ENCODE measurements at regions not wholly inside any gene's neighbourhood (a gene's known extent, or its start where the extent isn't known, plus 50 kb on each side); places are given as distances from the start of the nearest gene placed in this dataset.
"Not testable (repeated sequence)": the region's sequence is repeated elsewhere in the genome, so short reads cannot be mapped to it uniquely, and the experiment has no call there.

GRCh38 chr3:118765636-118766305 lies 268.9 kb downstream of the IGSF11 start:
- DNase-seq = no peak

- DNase-seq = no peak
Measured at GRCh38 chr3:118766306-118766669, 268.4 kb downstream of the IGSF11 start.

GRCh38 chr3:118772036-118772435 lies 262.6 kb downstream of the IGSF11 start:
- DNase-seq = no peak

- DNase-seq = no peak
Measured at GRCh38 chr3:118772547-118773011, 262.1 kb downstream of the IGSF11 start.

GRCh38 chr3:118775021-118775420 lies 259.6 kb downstream of the IGSF11 start:
- DNase-seq = no peak

GRCh38 chr3:118778201-118778600 lies 256.4 kb downstream of the IGSF11 start:
- DNase-seq = no peak

GRCh38 chr3:118781232-118781631 lies 253.4 kb downstream of the IGSF11 start:
- DNase-seq = no peak

GRCh38 chr3:118781839-118782238 lies 252.8 kb downstream of the IGSF11 start:
- DNase-seq = no peak

- no peak for DNase-seq
Measured at GRCh38 chr3:118782755-118783202, 251.9 kb downstream of the IGSF11 start.

GRCh38 chr3:118785415-118785814 lies 249.2 kb downstream of the IGSF11 start:
- DNase-seq = no peak

- no peak for DNase-seq
Measured at GRCh38 chr3:118791246-118791645, 243.4 kb downstream of the IGSF11 start.

- DNase-seq = no peak
Measured at GRCh38 chr3:118792191-118792590, 242.5 kb downstream of the IGSF11 start.

- DNase-seq = no peak
Measured at GRCh38 chr3:118793176-118793575, 241.5 kb downstream of the IGSF11 start.

GRCh38 chr3:118799303-118799702 lies 235.3 kb downstream of the IGSF11 start:
- no peak for DNase-seq

- no peak for DNase-seq
Measured at GRCh38 chr3:118801899-118802298, 232.7 kb downstream of the IGSF11 start.

- no peak for DNase-seq
Measured at GRCh38 chr3:118802325-118803095, 232.1 kb downstream of the IGSF11 start.

- DNase-seq = no peak
Measured at GRCh38 chr3:118803096-118803476, 231.6 kb downstream of the IGSF11 start.

- DNase-seq = no peak
Measured at GRCh38 chr3:118805007-118805406, 229.6 kb downstream of the IGSF11 start.

GRCh38 chr3:118806423-118806822 lies 228.2 kb downstream of the IGSF11 start:
- no peak for DNase-seq

- DNase-seq = not testable (repeated sequence)
Measured at GRCh38 chr3:118807349-118807748, 227.3 kb downstream of the IGSF11 start.

- no peak for DNase-seq
Measured at GRCh38 chr3:118808723-118809122, 225.9 kb downstream of the IGSF11 start.

- DNase-seq = no peak
Measured at GRCh38 chr3:118809696-118810498, 224.7 kb downstream of the IGSF11 start.

GRCh38 chr3:118810499-118811035 lies 224.1 kb downstream of the IGSF11 start:
- DNase-seq = no peak

All from T-helper 1 cell (primary cell).